Stomach (tissue), 4 donors: ENCODE measurements at regions not wholly inside any gene's neighbourhood (a gene's known extent, or its start where the extent isn't known, plus 50 kb on each side); places are given as distances from the start of the nearest gene placed in this dataset.

Experiments used
- CTCF ChIP-seq, 7 experiments: fragments of 450-650 bp in 4 of 7; fragments of 200-600 bp in 3 of 7; sonication (generic) in 3 of 7; IDR thresholded peaks; one replicate each; pipeline ENCODE4 v1.5.1; 2016 to 2019; ENCODE audit warnings: antibody characterized with exemption in 7 of 7, control low read depth in 2 of 7, mild to moderate bottlenecking in 1 of 7
- POLR2A ChIP-seq, 4 donors: fragments of 450-650 bp; IDR thresholded peaks; one replicate each; pipeline ENCODE4 v1.6.1; 2016; ENCODE audit warnings: antibody characterized with exemption in 4 of 4, control low read depth in 2 of 4, mild to moderate bottlenecking in 1 of 4, moderate library complexity in 1 of 4

- TF ChIP-seq POLR2A (IDR thresholded peaks at IDR 0.05) (no peak), CTCF (IDR thresholded peaks at IDR 0.05) (no peak)
These were observed 662.8 kb downstream of the TBC1D32 start for GRCh38 chr6:120671519-120671918.
